ENCODE measurements at regions not wholly inside any gene's neighbourhood (a gene's known extent, or its start where the extent isn't known, plus 50 kb on each side); places are given as distances from the start of the nearest gene placed in this dataset.

DNA sequence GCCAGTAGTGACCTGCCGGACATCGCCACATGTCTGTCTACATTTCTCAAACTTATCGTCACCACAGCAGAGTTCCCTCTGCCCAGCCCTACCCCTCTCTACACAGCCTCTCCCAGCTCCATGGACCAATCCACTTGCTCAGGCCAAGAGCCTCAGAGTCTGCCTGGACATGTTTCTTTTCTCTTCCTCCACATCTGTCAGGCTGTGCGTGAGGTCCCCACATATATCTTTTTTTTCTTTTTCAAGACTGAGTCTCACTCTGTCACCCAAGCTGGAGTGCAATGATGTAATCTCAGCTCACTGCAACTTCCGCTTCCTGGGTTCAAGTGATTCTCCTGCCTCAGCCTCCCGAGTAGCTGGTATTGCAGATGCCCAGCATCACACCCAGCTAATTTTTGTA lies 62.7 kb upstream of the GGTA1 start:
- no peaks in the 10 kb centered on the region for H3K27me3 ChIP-seq (ENCODE audit: control insufficient read depth, insufficient read depth, low read length)
- TF ChIP-seq, protein P1, sequence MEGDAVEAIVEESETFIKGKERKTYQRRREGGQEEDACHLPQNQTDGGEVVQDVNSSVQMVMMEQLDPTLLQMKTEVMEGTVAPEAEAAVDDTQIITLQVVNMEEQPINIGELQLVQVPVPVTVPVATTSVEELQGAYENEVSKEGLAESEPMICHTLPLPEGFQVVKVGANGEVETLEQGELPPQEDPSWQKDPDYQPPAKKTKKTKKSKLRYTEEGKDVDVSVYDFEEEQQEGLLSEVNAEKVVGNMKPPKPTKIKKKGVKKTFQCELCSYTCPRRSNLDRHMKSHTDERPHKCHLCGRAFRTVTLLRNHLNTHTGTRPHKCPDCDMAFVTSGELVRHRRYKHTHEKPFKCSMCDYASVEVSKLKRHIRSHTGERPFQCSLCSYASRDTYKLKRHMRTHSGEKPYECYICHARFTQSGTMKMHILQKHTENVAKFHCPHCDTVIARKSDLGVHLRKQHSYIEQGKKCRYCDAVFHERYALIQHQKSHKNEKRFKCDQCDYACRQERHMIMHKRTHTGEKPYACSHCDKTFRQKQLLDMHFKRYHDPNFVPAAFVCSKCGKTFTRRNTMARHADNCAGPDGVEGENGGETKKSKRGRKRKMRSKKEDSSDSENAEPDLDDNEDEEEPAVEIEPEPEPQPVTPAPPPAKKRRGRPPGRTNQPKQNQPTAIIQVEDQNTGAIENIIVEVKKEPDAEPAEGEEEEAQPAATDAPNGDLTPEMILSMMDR (IDR thresholded peaks at IDR 0.05; ENCODE audit: insufficient read depth, low read length, poor library complexity, severe bottlenecking) = no peak
- no peak overlapping the region for H3K4me3 ChIP-seq (ENCODE audit: low read depth, low read length)
- no peak for DNase-seq (ENCODE audit: low read depth)
- H3K36me3 ChIP-seq (ENCODE audit: control insufficient read depth, insufficient read depth, low read length) = no peaks in the 10 kb centered on the region

DNA sequence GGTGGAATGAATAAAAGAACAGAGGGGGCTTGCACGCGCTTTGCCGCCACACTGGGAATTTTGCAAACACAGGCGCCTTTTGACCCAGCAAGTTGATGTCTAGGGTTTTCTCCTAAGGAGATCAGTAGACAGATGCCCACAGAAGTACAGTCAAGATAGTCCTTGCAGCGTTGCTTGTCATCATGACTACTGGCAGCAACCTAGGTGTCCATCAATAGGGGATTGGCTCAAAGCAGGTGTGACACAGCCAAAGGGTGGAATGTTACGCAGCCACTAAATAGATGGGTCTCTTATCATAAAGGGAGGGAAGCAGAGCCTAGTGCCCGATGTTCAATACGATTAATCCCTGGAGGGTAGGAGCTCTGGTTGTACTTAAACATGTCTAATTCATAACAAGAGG lies 63.8 kb upstream of the GGTA1 start:
- H3K4me3 ChIP-seq (ENCODE audit: low read depth, low read length) = no peak overlapping the region
- TF ChIP-seq, protein P1 (IDR thresholded peaks at IDR 0.05; ENCODE audit: insufficient read depth, low read length, poor library complexity, severe bottlenecking) = no peak
- H3K27me3 ChIP-seq (ENCODE audit: control insufficient read depth, insufficient read depth, low read length) = no peaks in the 10 kb centered on the region
- H3K36me3 ChIP-seq (ENCODE audit: control insufficient read depth, insufficient read depth, low read length) = no peaks in the 10 kb centered on the region
- DNase-seq (ENCODE audit: low read depth) = no peak

DNA sequence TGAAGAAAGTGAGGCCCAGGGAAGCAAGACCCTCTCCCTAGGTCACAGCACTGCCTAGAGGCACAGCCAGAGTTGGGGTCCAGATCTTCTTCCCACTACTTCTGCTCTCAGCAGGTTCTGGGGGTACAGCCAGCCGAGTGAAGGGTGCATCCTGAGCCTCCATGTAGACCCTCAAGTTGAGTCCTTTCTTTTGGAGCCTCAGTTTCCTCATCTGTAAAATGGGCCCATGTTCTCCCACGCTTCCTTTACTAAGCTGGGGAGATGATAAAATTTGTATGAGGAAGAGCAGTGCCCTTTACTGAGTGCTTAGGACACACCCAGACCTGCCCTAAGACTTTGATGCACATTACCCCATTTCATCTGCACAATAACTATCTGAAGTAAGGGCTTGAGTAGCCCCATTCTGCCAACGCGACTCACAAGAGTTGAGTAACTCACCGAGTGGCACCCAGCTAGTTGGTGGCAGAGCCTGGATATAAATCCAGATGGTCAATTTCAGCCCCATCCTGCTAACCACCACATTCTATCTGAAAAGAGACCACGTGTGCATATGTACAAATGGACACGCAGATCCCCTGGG lies 64.3 kb upstream of the GGTA1 start:
- TF ChIP-seq, protein P1 (IDR thresholded peaks at IDR 0.05; ENCODE audit: insufficient read depth, low read length, poor library complexity, severe bottlenecking) = no peak
- Histone ChIP-seq H3K4me3 (ENCODE audit: low read depth, low read length) (no peak overlapping the region), H3K36me3 (ENCODE audit: control insufficient read depth, insufficient read depth, low read length) (no peaks in the 10 kb centered on the region), H3K27me3 (ENCODE audit: control insufficient read depth, insufficient read depth, low read length) (no peaks in the 10 kb centered on the region)
- DNase-seq (ENCODE audit: low read depth) = no peak

DNA sequence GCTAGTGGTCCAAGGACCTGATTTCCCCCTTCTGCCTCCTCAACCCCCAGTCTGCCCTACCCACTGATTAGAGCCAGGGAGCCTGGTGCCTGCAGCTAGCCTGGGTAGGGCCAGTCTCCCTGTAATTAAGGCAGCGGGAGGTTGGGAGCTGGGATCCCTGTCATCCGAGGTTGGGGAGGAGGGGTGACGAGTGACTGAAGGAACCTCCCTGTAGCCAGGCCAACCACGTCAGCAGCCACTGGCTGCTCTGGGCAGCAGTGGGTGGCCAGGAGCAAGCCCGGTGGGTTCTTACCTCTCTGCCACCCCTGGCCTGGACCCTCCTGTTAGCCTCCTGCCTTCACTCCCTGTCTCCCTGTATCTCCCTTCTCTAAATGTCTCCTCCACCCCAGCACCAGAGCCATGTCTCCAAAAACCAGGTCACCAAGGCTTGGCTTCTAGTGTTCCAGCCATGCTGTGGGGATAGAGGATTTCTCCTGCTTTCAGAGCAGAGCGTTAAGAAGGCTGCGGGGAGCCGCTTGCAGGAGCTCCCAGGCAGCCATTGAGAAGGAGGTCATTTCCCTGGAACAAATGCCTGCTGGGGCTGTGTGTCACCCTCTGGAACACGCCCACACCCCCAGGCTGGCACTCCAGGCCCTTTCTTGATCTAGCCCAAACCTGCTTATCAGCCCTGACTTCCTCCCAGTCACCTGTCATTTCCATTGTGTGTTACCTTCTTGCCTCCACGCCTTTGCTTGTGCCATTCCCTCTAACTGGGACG lies 65.0 kb upstream of the GGTA1 start:
- Histone ChIP-seq H3K4me3 (ENCODE audit: low read depth, low read length) (no peak overlapping the region), H3K27me3 (ENCODE audit: control insufficient read depth, insufficient read depth, low read length) (no peaks in the 10 kb centered on the region), H3K36me3 (ENCODE audit: control insufficient read depth, insufficient read depth, low read length) (no peaks in the 10 kb centered on the region)
- no peak for DNase-seq (ENCODE audit: low read depth)
- TF ChIP-seq, protein P1 (IDR thresholded peaks at IDR 0.05; ENCODE audit: insufficient read depth, low read length, poor library complexity, severe bottlenecking) = no peak

DNA sequence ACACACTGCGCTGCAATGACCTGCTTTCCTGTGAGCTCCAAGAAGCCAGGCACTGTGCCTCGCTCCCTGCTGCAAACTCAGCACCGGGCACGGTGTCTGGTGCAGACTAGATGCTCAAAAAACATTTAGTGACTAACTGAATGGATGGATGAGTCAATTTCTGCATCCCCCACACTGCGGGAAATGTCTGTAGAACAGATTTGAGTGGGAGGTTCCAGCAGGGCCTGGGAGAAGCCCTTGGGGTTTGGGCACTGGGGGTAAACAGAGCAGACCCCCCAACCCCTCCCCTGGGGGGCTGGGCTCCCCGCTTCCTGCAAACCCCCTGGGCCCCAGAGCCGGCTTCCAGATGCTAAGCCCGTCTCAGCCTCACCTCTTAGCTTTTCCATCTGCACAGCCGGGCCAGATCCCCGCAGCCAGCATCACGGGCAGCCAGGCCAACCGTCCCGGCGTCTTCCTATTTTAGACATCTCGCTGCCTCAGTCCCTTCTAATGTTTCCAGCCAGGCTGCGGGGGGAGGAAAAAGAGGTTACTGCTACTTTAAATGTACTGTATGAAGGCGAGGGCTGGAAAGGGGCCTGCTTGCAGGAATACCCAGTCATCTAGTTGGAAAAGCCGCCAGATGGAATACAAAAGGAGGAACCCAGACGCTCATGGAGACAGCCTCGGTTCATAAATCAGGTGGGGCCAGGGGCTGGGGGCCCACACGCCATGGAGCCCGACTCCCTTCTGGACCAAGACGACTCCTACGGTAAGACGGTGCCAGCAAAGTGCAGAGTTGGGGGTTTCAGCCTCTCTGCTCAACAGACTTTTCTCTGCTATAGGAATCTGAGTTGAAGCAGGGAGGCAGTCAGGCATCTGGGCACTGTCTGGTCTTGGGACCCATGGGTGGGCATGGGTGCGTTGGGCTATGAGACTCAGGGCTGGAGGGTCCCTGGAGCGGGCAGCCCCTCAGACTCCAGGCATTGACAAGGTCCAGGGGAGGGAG lies 67.1 kb upstream of the GGTA1 start:
- TF ChIP-seq, protein P1 (IDR thresholded peaks at IDR 0.05; ENCODE audit: insufficient read depth, low read length, poor library complexity, severe bottlenecking) = no peak
- Histone ChIP-seq H3K4me3 (ENCODE audit: low read depth, low read length) (no peak overlapping the region), H3K36me3 (ENCODE audit: control insufficient read depth, insufficient read depth, low read length) (no peaks in the 10 kb centered on the region), H3K27me3 (ENCODE audit: control insufficient read depth, insufficient read depth, low read length) (no peaks in the 10 kb centered on the region)
- DNase-seq (ENCODE audit: low read depth) = no peak

Data from kidney epithelial cell (primary cell).